Right atrium auricular region (tissue), 2 donors: ENCODE measurements at regions not wholly inside any gene's neighbourhood (a gene's known extent, or its start where the extent isn't known, plus 50 kb on each side); places are given as distances from the start of the nearest gene placed in this dataset.

Experiments used
- DNase-seq: peaks from one replicate; pipeline ENCODE4 v3.0.0-alpha.2; 2019; ENCODE audit warnings: low spot score
- H3K27ac ChIP-seq, 2 donors: fragments of 200-600 bp; sonication (generic); 1 replicate in 1 of 2; 2 replicates in 1 of 2; pipeline ENCODE4 v1.5.1; 2016 to 2019
- H3K27me3 ChIP-seq, 2 donors: fragments of 200-600 bp; sonication (generic); one replicate each; pipeline versions ENCODE4 v1.5.1 to v1.6.0; 2017 to 2019
- H3K36me3 ChIP-seq: fragments of 200-600 bp; sonication (generic); one replicate; pipeline ENCODE4 v1.5.1; 2016
- H3K4me1 ChIP-seq, 2 donors: fragments of 200-600 bp; sonication (generic); one replicate each; pipeline versions ENCODE4 v1.5.1 to v1.6.0; 2017 to 2019
- H3K4me3 ChIP-seq, 2 donors: fragments of 200-600 bp; sonication (generic); 1 replicate in 1 of 2; 2 replicates in 1 of 2; pipeline ENCODE4 v1.5.1; 2017 to 2019; ENCODE audit warnings: mild to moderate bottlenecking in 1 of 2, moderate library complexity in 1 of 2
- H3K9me3 ChIP-seq, 2 donors: fragments of 200-600 bp; sonication (generic); one replicate each; pipeline ENCODE4 v1.5.1; 2019
- TF ChIP-seq, protein P1 (sequence below), 2 donors: fragments of 200-600 bp; sonication (generic); IDR thresholded peaks; one replicate each; pipeline ENCODE4 v1.5.1; 2019; ENCODE audit warnings: antibody characterized with exemption in 2 of 2

- Histone ChIP-seq H3K27me3 (no peaks in the 10 kb centered on the region), H3K4me3 (no peak overlapping the region)
Measured at GRCh38 chr13:108560093-108560492, 69.3 kb upstream of the MYO16 start.

GRCh38 chr13:108561149-108561548 is 68.3 kb upstream of the MYO16 start:
- Histone ChIP-seq H3K36me3 (no peaks in the 10 kb centered on the region), H3K27ac (no peak overlapping the region), H3K4me1 (no peaks in the 10 kb centered on the region), H3K27me3 (no peaks in the 10 kb centered on the region), H3K4me3 (no peak overlapping the region), H3K9me3 (no peaks in the 10 kb centered on the region)
- TF ChIP-seq, protein P1, sequence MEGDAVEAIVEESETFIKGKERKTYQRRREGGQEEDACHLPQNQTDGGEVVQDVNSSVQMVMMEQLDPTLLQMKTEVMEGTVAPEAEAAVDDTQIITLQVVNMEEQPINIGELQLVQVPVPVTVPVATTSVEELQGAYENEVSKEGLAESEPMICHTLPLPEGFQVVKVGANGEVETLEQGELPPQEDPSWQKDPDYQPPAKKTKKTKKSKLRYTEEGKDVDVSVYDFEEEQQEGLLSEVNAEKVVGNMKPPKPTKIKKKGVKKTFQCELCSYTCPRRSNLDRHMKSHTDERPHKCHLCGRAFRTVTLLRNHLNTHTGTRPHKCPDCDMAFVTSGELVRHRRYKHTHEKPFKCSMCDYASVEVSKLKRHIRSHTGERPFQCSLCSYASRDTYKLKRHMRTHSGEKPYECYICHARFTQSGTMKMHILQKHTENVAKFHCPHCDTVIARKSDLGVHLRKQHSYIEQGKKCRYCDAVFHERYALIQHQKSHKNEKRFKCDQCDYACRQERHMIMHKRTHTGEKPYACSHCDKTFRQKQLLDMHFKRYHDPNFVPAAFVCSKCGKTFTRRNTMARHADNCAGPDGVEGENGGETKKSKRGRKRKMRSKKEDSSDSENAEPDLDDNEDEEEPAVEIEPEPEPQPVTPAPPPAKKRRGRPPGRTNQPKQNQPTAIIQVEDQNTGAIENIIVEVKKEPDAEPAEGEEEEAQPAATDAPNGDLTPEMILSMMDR (IDR thresholded peaks at IDR 0.05) = no peak
- DNase-seq = no peak

More at GRCh38 chr13:108560093-108560492, 69.3 kb upstream of the MYO16 start:
- H3K9me3 ChIP-seq = no peaks in the 10 kb centered on the region
- no peak for DNase-seq
- H3K27ac ChIP-seq = no peak overlapping the region
- no peaks in the 10 kb centered on the region for H3K4me1 ChIP-seq
- no peaks in the 10 kb centered on the region for H3K36me3 ChIP-seq
- TF ChIP-seq, protein P1 (IDR thresholded peaks at IDR 0.05) = no peak

DNA sequence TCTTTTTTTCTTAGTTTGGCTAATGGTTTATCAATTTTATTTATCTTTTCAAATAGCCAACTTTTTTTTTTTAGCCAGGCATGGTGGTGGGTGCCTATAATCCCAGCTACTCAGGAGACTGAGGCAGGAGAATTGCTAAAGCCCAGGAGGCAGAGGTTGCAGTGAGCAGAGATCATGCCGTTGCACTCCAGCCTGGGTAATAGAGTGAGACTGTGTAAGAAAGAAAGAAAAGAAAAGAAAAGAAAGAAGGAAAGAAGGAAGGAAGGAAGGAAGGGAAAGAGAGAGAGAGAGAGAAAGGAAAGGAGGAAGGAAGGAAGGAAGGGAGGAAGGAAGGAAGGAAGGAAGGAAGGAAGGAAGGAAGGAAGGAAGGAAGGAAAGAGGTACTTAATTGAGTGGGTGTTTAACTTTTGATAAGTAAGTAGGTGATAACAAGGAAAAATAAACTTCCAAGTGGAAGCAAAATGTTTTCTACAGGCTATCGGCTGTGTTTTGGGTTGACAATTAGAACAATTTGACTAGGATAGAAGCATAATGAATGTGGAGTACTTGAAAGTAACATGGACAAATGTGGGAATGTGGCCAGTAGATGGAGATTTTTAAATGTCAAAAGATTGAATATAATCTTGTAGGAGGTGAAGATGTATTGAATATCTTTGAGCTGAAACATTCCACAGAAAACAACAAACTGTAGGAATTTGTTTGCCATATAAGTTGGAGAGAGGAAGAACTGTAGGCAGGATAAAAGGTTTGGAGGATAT is 62.8 kb upstream of the MYO16 start:
- H3K27me3 ChIP-seq = no peaks in the 10 kb centered on the region
- no peak overlapping the region for H3K27ac ChIP-seq
- no peaks in the 10 kb centered on the region for H3K4me1 ChIP-seq
- DNase-seq = no peak
- TF ChIP-seq, protein P1 (IDR thresholded peaks at IDR 0.05) = no peak
- no peaks in the 10 kb centered on the region for H3K9me3 ChIP-seq
- no peaks in the 10 kb centered on the region for H3K36me3 ChIP-seq
- no peak overlapping the region for H3K4me3 ChIP-seq

GRCh38 chr13:108572782-108573211 is 56.6 kb upstream of the MYO16 start:
- Histone ChIP-seq H3K4me1 (no peaks in the 10 kb centered on the region), H3K9me3 (no peaks in the 10 kb centered on the region), H3K27ac (no peak overlapping the region), H3K27me3 (no peaks in the 10 kb centered on the region), H3K36me3 (no peaks in the 10 kb centered on the region), H3K4me3 (no peak overlapping the region)
- DNase-seq = no peak
- TF ChIP-seq, protein P1 (IDR thresholded peaks at IDR 0.05) = no peak

- H3K27me3 ChIP-seq = no peaks in the 10 kb centered on the region
Measured at GRCh38 chr13:108573455-108573854, 56.0 kb upstream of the MYO16 start.

More at GRCh38 chr13:108573455-108573854, 56.0 kb upstream of the MYO16 start:
- DNase-seq = no peak
- H3K27ac ChIP-seq = no peak overlapping the region
- TF ChIP-seq, protein P1 (IDR thresholded peaks at IDR 0.05) = no peak
- no peaks in the 10 kb centered on the region for H3K36me3 ChIP-seq
- no peaks in the 10 kb centered on the region for H3K9me3 ChIP-seq
- H3K4me3 ChIP-seq = no peak overlapping the region
- no peaks in the 10 kb centered on the region for H3K4me1 ChIP-seq
